GM21515 (cell line): ENCODE measurements at regions not wholly inside any gene's neighbourhood (a gene's known extent, or its start where the extent isn't known, plus 50 kb on each side); places are given as distances from the start of the nearest gene placed in this dataset.

Source experiments
- ATAC-seq: cut with Tn5 transposase; IDR thresholded peaks from one replicate; pipeline ENCODE4 v1.9.1; 2021; ENCODE audit not compliant: unreplicated experiment

- no peak for ATAC-seq
These were observed 185.3 kb upstream of the GPR26 start for GRCh38 chr10:123480845-123481244.

- no peak for ATAC-seq
These were observed 181.4 kb upstream of the GPR26 start for GRCh38 chr10:123484722-123485121.

- ATAC-seq = no peak
These were observed 180.7 kb upstream of the GPR26 start for GRCh38 chr10:123485341-123485960.

GRCh38 chr10:123488436-123488835, 177.7 kb upstream of the GPR26 start:
- ATAC-seq = no peak

GRCh38 chr10:123491364-123491763, 174.8 kb upstream of the GPR26 start:
- no peak for ATAC-seq

GRCh38 chr10:123492016-123492415, 174.1 kb upstream of the GPR26 start:
- ATAC-seq = no peak

GRCh38 chr10:123494301-123494808, 171.8 kb upstream of the GPR26 start:
- no peak for ATAC-seq

- no peak for ATAC-seq
These were observed 169.8 kb upstream of the GPR26 start for GRCh38 chr10:123496375-123496774.

GRCh38 chr10:123496996-123497660, 169.0 kb upstream of the GPR26 start:
- ATAC-seq = no peak

- no peak for ATAC-seq
These were observed 166.0 kb upstream of the GPR26 start for GRCh38 chr10:123500110-123500509.

- ATAC-seq = no peak
These were observed 165.0 kb upstream of the GPR26 start for GRCh38 chr10:123501148-123501547.

GRCh38 chr10:123502983-123503382, 163.2 kb upstream of the GPR26 start:
- no peak for ATAC-seq

GRCh38 chr10:123506455-123506854, 159.7 kb upstream of the GPR26 start:
- no peak for ATAC-seq

- ATAC-seq = no peak
These were observed 158.9 kb upstream of the GPR26 start for GRCh38 chr10:123507298-123507697.

GRCh38 chr10:123509338-123509737, 156.8 kb upstream of the GPR26 start:
- ATAC-seq = no peak

GRCh38 chr10:123512901-123513775, 153.0 kb upstream of the GPR26 start:
- ATAC-seq = no peak

- ATAC-seq = no peak
These were observed 152.3 kb upstream of the GPR26 start for GRCh38 chr10:123513870-123514269.

- ATAC-seq = no peak
These were observed 151.2 kb upstream of the GPR26 start for GRCh38 chr10:123514996-123515395.

GRCh38 chr10:123515661-123516060, 150.5 kb upstream of the GPR26 start:
- no peak for ATAC-seq

GRCh38 chr10:123516291-123516690, 149.9 kb upstream of the GPR26 start:
- no peak for ATAC-seq

- ATAC-seq = no peak
These were observed 148.7 kb upstream of the GPR26 start for GRCh38 chr10:123517426-123517825.

- no peak for ATAC-seq
These were observed 148.3 kb upstream of the GPR26 start for GRCh38 chr10:123517901-123518300.
